ENCODE measurements at regions not wholly inside any gene's neighbourhood (a gene's known extent, or its start where the extent isn't known, plus 50 kb on each side); places are given as distances from the start of the nearest gene placed in this dataset.

GRCh38 chr2:15749460-15750432 is 158.1 kb downstream of the DDX1 start:
- Histone ChIP-seq H3K4me3 (ENCODE audit: low read length) (no peak overlapping the region), H3K9me3 (ENCODE audit: insufficient read depth, low read depth, low read length) (no peaks in the 10 kb centered on the region), H3K36me3 (ENCODE audit: insufficient read depth, low read length) (no peaks in the 10 kb centered on the region), H3K27me3 (ENCODE audit: insufficient read depth, low read length) (no peaks in the 10 kb centered on the region), H3K4me1 (ENCODE audit: insufficient read depth, low read length) (peaks cover 19% of the 10 kb centered on the region), H3K9ac (ENCODE audit: low read depth, low read length) (no peak overlapping the region), H3K27ac (ENCODE audit: low read depth, low read length) (no peak overlapping the region)
- WGBS: 92% methylated on average over 10 of the region's 11 CpGs

- H3K27me3 ChIP-seq (ENCODE audit: insufficient read depth, low read length): no peaks in the 10 kb centered on the region
- WGBS: 78% methylated on average over 3 of the region's 3 CpGs
Measured at GRCh38 chr2:15750433-15750814, 158.8 kb downstream of the DDX1 start.

GRCh38 chr2:15750822-15751329 is 159.2 kb downstream of the DDX1 start:
- no peaks in the 10 kb centered on the region for H3K27me3 ChIP-seq (ENCODE audit: insufficient read depth, low read length)
- no peak overlapping the region for H3K27ac ChIP-seq (ENCODE audit: low read depth, low read length)
- peaks cover 19% of the 10 kb centered on the region for H3K4me1 ChIP-seq (ENCODE audit: insufficient read depth, low read length)
- WGBS: 86% methylated on average over 3 of the region's 3 CpGs
- no peak overlapping the region for H3K4me3 ChIP-seq (ENCODE audit: low read length)
- no peak overlapping the region for H3K9ac ChIP-seq (ENCODE audit: low read depth, low read length)
- no peaks in the 10 kb centered on the region for H3K9me3 ChIP-seq (ENCODE audit: insufficient read depth, low read depth, low read length)
- no peaks in the 10 kb centered on the region for H3K36me3 ChIP-seq (ENCODE audit: insufficient read depth, low read length)

More at GRCh38 chr2:15750433-15750814, 158.8 kb downstream of the DDX1 start:
- peaks cover 19% of the 10 kb centered on the region for H3K4me1 ChIP-seq (ENCODE audit: insufficient read depth, low read length)
- H3K4me3 ChIP-seq (ENCODE audit: low read length): no peak overlapping the region
- no peaks in the 10 kb centered on the region for H3K36me3 ChIP-seq (ENCODE audit: insufficient read depth, low read length)
- no peak overlapping the region for H3K9ac ChIP-seq (ENCODE audit: low read depth, low read length)
- H3K27ac ChIP-seq (ENCODE audit: low read depth, low read length): no peak overlapping the region
- no peaks in the 10 kb centered on the region for H3K9me3 ChIP-seq (ENCODE audit: insufficient read depth, low read depth, low read length)

- H3K4me3 ChIP-seq (ENCODE audit: low read length): no peak overlapping the region
- H3K27ac ChIP-seq (ENCODE audit: low read depth, low read length): no peak overlapping the region
- H3K36me3 ChIP-seq (ENCODE audit: insufficient read depth, low read length): no peaks in the 10 kb centered on the region
- peaks cover 19% of the 10 kb centered on the region for H3K4me1 ChIP-seq (ENCODE audit: insufficient read depth, low read length)
- H3K9ac ChIP-seq (ENCODE audit: low read depth, low read length): no peak overlapping the region
- WGBS: 88% methylated on average over 2 of the region's 2 CpGs
- no peaks in the 10 kb centered on the region for H3K9me3 ChIP-seq (ENCODE audit: insufficient read depth, low read depth, low read length)
- H3K27me3 ChIP-seq (ENCODE audit: insufficient read depth, low read length): no peaks in the 10 kb centered on the region
Measured at GRCh38 chr2:15751477-15751876, 159.8 kb downstream of the DDX1 start.

GRCh38 chr2:15752552-15753232 is 161.0 kb downstream of the DDX1 start:
- Histone ChIP-seq H3K4me1 (ENCODE audit: insufficient read depth, low read length) (peaks cover 9% of the 10 kb centered on the region), H3K27ac (ENCODE audit: low read depth, low read length) (no peak overlapping the region), H3K9ac (ENCODE audit: low read depth, low read length) (no peak overlapping the region), H3K36me3 (ENCODE audit: insufficient read depth, low read length) (no peaks in the 10 kb centered on the region), H3K4me3 (ENCODE audit: low read length) (no peak overlapping the region), H3K9me3 (ENCODE audit: insufficient read depth, low read depth, low read length) (no peaks in the 10 kb centered on the region), H3K27me3 (ENCODE audit: insufficient read depth, low read length) (no peaks in the 10 kb centered on the region)
- WGBS: 100% methylated on average over 1 of the region's 2 CpGs

GRCh38 chr2:15753233-15753798 is 161.6 kb downstream of the DDX1 start:
- Histone ChIP-seq H3K36me3 (ENCODE audit: insufficient read depth, low read length) (no peaks in the 10 kb centered on the region), H3K27me3 (ENCODE audit: insufficient read depth, low read length) (no peaks in the 10 kb centered on the region), H3K27ac (ENCODE audit: low read depth, low read length) (no peak overlapping the region), H3K9ac (ENCODE audit: low read depth, low read length) (no peak overlapping the region), H3K9me3 (ENCODE audit: insufficient read depth, low read depth, low read length) (no peaks in the 10 kb centered on the region), H3K4me3 (ENCODE audit: low read length) (no peak overlapping the region), H3K4me1 (ENCODE audit: insufficient read depth, low read length) (peaks cover 3% of the 10 kb centered on the region)
- WGBS: 94% methylated on average over 4 of the region's 7 CpGs

GRCh38 chr2:15753811-15754702 is 162.4 kb downstream of the DDX1 start:
- Histone ChIP-seq H3K9ac (ENCODE audit: low read depth, low read length) (no peak overlapping the region), H3K4me3 (ENCODE audit: low read length) (no peak overlapping the region), H3K36me3 (ENCODE audit: insufficient read depth, low read length) (no peaks in the 10 kb centered on the region), H3K9me3 (ENCODE audit: insufficient read depth, low read depth, low read length) (no peaks in the 10 kb centered on the region), H3K4me1 (ENCODE audit: insufficient read depth, low read length) (no peaks in the 10 kb centered on the region), H3K27ac (ENCODE audit: low read depth, low read length) (no peak overlapping the region), H3K27me3 (ENCODE audit: insufficient read depth, low read length) (no peaks in the 10 kb centered on the region)
- 96% methylated on average over 15 of the region's 15 CpGs for WGBS

- Histone ChIP-seq H3K27me3 (ENCODE audit: insufficient read depth, low read length) (no peaks in the 10 kb centered on the region), H3K36me3 (ENCODE audit: insufficient read depth, low read length) (no peaks in the 10 kb centered on the region), H3K4me3 (ENCODE audit: low read length) (no peak overlapping the region), H3K4me1 (ENCODE audit: insufficient read depth, low read length) (no peaks in the 10 kb centered on the region), H3K27ac (ENCODE audit: low read depth, low read length) (no peak overlapping the region), H3K9me3 (ENCODE audit: insufficient read depth, low read depth, low read length) (no peaks in the 10 kb centered on the region), H3K9ac (ENCODE audit: low read depth, low read length) (no peak overlapping the region)
- 96% methylated on average over 5 of the region's 5 CpGs for whole genome bisulfite sequencing
Measured at GRCh38 chr2:15754703-15755099, 163.0 kb downstream of the DDX1 start.

GRCh38 chr2:15755528-15755927 is 163.9 kb downstream of the DDX1 start:
- H3K27ac ChIP-seq (ENCODE audit: low read depth, low read length): no peak overlapping the region

GRCh38 chr2:15756011-15756550 is 164.4 kb downstream of the DDX1 start:
- Histone ChIP-seq H3K4me3 (ENCODE audit: low read length) (no peak overlapping the region), H3K36me3 (ENCODE audit: insufficient read depth, low read length) (no peaks in the 10 kb centered on the region), H3K9ac (ENCODE audit: low read depth, low read length) (no peak overlapping the region), H3K27ac (ENCODE audit: low read depth, low read length) (no peak overlapping the region), H3K4me1 (ENCODE audit: insufficient read depth, low read length) (no peaks in the 10 kb centered on the region), H3K9me3 (ENCODE audit: insufficient read depth, low read depth, low read length) (no peaks in the 10 kb centered on the region), H3K27me3 (ENCODE audit: insufficient read depth, low read length) (no peaks in the 10 kb centered on the region)
- WGBS: 100% methylated on average over 2 of the region's 2 CpGs

More at GRCh38 chr2:15755528-15755927, 163.9 kb downstream of the DDX1 start:
- Histone ChIP-seq H3K36me3 (ENCODE audit: insufficient read depth, low read length) (no peaks in the 10 kb centered on the region), H3K9ac (ENCODE audit: low read depth, low read length) (no peak overlapping the region), H3K9me3 (ENCODE audit: insufficient read depth, low read depth, low read length) (no peaks in the 10 kb centered on the region), H3K27me3 (ENCODE audit: insufficient read depth, low read length) (no peaks in the 10 kb centered on the region), H3K4me3 (ENCODE audit: low read length) (no peak overlapping the region), H3K4me1 (ENCODE audit: insufficient read depth, low read length) (no peaks in the 10 kb centered on the region)
- 93% methylated on average over 2 of the region's 2 CpGs for WGBS

Data from HUES64 (cell line).